Esophagus muscularis mucosa (tissue), 4 donors: ENCODE measurements at regions not wholly inside any gene's neighbourhood (a gene's known extent, or its start where the extent isn't known, plus 50 kb on each side); places are given as distances from the start of the nearest gene placed in this dataset.

ENCODE experiments used
- EP300 ChIP-seq: sonication (generic); formaldehyde crosslinking; IDR thresholded peaks from one replicate; pipeline ENCODE4 v1.6.1; 2017; ENCODE audit warnings: antibody characterized with exemption
- POLR2A ChIP-seq: fragments of 450-650 bp; IDR thresholded peaks from one replicate; pipeline ENCODE4 v1.6.1; 2017; ENCODE audit warnings: antibody characterized with exemption, moderate library complexity, mild to moderate bottlenecking, low read depth
- TF ChIP-seq, protein P1 (sequence below), 3 experiments: fragments of 200-600 bp in 2 of 3; fragments of 450-650 bp in 1 of 3; sonication (generic) in 2 of 3; IDR thresholded peaks; one replicate each; pipeline ENCODE4 v1.5.1; 2017 to 2019; ENCODE audit warnings: antibody characterized with exemption in 3 of 3, mild to moderate bottlenecking in 2 of 3, moderate library complexity in 1 of 3

DNA sequence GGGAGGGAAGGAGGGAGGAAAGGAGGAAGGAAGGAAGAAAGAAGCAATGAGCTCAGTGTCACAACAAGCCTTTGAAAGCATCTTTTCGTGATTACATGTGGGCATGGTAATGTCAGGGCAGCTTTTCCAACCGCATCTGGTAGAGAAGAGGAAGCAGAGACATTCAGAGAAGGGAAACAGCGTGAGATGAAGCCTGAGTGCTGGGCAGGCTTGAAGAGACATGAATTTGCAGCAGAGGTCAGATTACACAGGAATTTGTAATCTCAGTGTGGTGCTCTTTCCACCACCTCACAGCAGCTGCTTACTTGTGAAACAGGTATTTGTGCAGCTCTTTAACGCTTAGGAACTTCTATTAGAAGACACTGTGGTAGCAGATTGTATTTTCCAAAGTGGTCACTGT, 289.5 kb upstream of the C11orf87 start:
- TF ChIP-seq POLR2A = no peak
- TF ChIP-seq, protein P1, sequence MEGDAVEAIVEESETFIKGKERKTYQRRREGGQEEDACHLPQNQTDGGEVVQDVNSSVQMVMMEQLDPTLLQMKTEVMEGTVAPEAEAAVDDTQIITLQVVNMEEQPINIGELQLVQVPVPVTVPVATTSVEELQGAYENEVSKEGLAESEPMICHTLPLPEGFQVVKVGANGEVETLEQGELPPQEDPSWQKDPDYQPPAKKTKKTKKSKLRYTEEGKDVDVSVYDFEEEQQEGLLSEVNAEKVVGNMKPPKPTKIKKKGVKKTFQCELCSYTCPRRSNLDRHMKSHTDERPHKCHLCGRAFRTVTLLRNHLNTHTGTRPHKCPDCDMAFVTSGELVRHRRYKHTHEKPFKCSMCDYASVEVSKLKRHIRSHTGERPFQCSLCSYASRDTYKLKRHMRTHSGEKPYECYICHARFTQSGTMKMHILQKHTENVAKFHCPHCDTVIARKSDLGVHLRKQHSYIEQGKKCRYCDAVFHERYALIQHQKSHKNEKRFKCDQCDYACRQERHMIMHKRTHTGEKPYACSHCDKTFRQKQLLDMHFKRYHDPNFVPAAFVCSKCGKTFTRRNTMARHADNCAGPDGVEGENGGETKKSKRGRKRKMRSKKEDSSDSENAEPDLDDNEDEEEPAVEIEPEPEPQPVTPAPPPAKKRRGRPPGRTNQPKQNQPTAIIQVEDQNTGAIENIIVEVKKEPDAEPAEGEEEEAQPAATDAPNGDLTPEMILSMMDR (IDR thresholded peaks at IDR 0.05) = no peak
- TF ChIP-seq EP300 = no peak
